Activated naive CD4-positive, alpha-beta T cell treated with anti-CD3 and anti-CD28 coated beads, Interleukin-2, amount 50 U/mL, for 72 hours (primary cell): ENCODE measurements at regions not wholly inside any gene's neighbourhood (a gene's known extent, or its start where the extent isn't known, plus 50 kb on each side); places are given as distances from the start of the nearest gene placed in this dataset.

Experiments used
- ATAC-seq, 2 donors: fragments of 150-1000 bp; cut with Tn5 transposase; 2 replicates each; pipeline ENCODE4 v1.10.0; 2021; ENCODE audit warnings: mild to moderate bottlenecking in 2 of 2, moderate library complexity in 2 of 2
- DNase-seq, 2 donors: peaks; one replicate each; pipeline ENCODE4 v3.0.0; 2021 to 2022; ENCODE audit warnings: low spot score in 2 of 2
- H3K27ac Mint-ChIP-seq, 2 donors: one replicate each; pipeline ENCODE4 v1.8.0; 2022; ENCODE audit warnings: mild to moderate bottlenecking in 2 of 2, mixed read lengths in 2 of 2
- H3K36me3 Mint-ChIP-seq, 2 donors: one replicate each; pipeline ENCODE4 v1.8.0; 2022; ENCODE audit warnings: mixed read lengths in 2 of 2
- H3K9me3 Mint-ChIP-seq, 2 donors: one replicate each; pipeline ENCODE4 v1.8.0; 2022; ENCODE audit warnings: mixed read lengths in 2 of 2

DNA sequence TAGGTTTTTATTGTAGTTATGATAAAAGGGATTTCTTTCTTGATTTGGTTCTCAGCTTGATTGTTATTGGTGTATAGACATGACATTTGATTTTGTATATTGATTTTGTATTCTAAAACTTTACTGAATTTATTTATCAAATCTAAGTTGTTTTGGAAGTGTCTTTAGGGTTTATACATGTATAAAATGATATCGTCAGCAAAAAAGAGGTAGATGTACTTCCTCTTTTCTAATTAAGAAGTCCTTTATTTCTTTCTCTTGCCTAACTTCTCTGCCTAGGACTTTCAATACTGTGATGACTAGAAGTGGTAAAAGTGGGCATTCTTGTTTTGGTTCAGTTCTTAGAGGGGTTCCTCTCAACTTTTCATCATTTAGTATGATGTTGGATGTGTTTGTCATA, 487.3 kb upstream of the KIF2B start:
- ATAC-seq (no peak), DNase-seq (no peak)
- Mint-ChIP-seq H3K27ac (no peak overlapping the region), H3K9me3 (peaks cover 11 to 29% of the 10 kb centered on the region in 2 donors), H3K36me3 (peaks cover 1 to 10% of the 10 kb centered on the region in 2 donors)

DNA sequence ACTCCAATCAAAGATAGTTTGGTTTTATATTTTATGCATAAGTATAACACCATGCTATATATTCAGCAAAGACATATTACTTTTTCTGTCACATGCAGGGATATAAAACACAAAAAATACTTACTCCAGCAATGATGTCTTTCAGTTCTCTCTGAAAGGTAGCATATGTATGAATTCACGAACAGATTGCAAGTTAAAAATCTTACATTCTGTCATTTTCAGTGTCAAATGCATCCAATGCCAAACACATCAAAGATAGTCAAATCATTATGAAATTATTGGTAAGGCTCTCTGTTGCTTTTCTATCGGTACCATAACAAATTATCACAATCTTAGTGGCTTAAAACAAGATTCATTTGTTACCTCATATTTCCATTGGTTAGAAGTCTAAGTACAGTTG, 492.0 kb upstream of the KIF2B start:
- Mint-ChIP-seq H3K27ac (no peak overlapping the region), H3K9me3 (peaks cover 5 to 20% of the 10 kb centered on the region in 2 donors), H3K36me3 (no peaks in the 10 kb centered on the region)
- DNase-seq (no peak), ATAC-seq (no peak)

DNA sequence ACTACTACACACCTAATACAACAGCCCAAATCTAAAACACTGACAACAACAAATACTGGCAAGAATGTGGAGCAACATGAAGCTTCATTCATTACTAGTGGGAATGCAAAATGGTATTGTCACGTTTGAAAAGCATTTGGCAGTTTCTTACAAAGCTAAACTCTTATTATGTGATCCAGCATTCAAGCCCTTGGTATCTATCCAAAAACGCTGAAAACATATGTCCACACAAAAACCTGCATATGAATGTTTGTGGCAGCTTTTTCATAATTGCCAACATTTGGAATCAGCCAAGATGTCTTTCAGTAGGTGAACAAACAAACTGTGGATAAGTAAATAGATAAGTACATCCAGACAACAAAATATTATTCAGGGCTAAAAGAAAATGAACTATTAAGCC, 501.1 kb upstream of the KIF2B start:
- H3K27ac Mint-ChIP-seq = no peak overlapping the region
- H3K36me3 Mint-ChIP-seq = no peaks in the 10 kb centered on the region
- DNase-seq = no peak
- peaks cover 13 to 14% of the 10 kb centered on the region in 2 donors for H3K9me3 Mint-ChIP-seq
- no peak for ATAC-seq

GRCh38 chr17:53319947-53320346, 502.8 kb upstream of the KIF2B start:
- no peak for ATAC-seq
- no peak overlapping the region for H3K27ac Mint-ChIP-seq
- H3K9me3 Mint-ChIP-seq = peaks cover 9 to 18% of the 10 kb centered on the region in 2 donors
- H3K36me3 Mint-ChIP-seq = no peaks in the 10 kb centered on the region
- DNase-seq = no peak

DNA sequence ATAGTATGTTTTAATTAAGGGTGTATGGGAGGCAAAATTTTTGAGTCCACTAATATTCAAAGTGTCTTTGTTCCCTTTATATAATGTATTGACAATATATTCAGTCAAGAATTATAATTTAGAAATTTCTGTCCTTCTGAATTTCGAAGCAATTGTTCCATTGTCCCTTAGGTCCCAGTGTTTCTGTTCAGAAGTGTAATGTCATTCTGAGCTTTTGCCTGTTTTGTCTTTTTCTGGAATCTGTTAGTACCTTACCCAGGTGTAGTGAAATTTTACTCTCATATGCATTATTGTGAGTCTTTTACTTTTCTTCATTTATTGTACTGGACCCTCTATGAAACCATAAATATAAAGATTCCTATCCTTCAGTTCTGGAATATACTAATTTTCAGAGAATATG, 505.7 kb upstream of the KIF2B start:
- Mint-ChIP-seq H3K9me3 (peaks cover 6 to 15% of the 10 kb centered on the region in 2 donors), H3K36me3 (no peaks in the 10 kb centered on the region), H3K27ac (no peak overlapping the region)
- DNase-seq (no peak), ATAC-seq (no peak)

GRCh38 chr17:53316073-53316472, 506.7 kb upstream of the KIF2B start:
- Mint-ChIP-seq H3K36me3 (no peaks in the 10 kb centered on the region), H3K27ac (no peak overlapping the region), H3K9me3 (peaks cover 4 to 14% of the 10 kb centered on the region in 2 donors)
- no peak for ATAC-seq
- DNase-seq = no peak

DNA sequence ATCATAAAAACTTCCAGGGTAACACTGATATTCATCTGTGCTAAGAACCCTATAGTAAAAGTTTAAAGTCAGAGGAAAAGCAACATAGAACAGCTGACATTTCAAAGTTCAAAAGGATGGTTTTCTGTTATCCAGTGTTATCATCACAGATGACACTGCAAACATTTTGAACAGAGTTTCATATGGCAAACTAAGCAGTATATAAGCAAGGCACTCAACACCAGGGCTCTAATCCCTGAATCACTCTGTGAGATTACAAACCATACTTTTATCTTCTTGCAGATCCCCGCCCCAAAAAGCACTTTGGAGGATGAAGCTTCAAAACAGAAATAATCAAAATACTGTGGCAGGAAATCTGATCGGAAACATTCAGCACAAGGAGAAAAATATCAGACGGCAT, 508.2 kb upstream of the KIF2B start:
- DNase-seq (no peak), ATAC-seq (no peak)
- Mint-ChIP-seq H3K27ac (no peak overlapping the region), H3K9me3 (peaks cover 7 to 9% of the 10 kb centered on the region in 2 donors), H3K36me3 (no peaks in the 10 kb centered on the region)

GRCh38 chr17:53313746-53314145, 509.0 kb upstream of the KIF2B start:
- ATAC-seq (no peak), DNase-seq (no peak)
- peaks cover 0 to under 1% of the 10 kb centered on the region in 2 donors for H3K36me3 Mint-ChIP-seq
- peaks cover 13 to 15% of the 10 kb centered on the region in 2 donors for H3K9me3 Mint-ChIP-seq
- no peak overlapping the region for H3K27ac Mint-ChIP-seq

- H3K36me3 Mint-ChIP-seq = no peaks in the 10 kb centered on the region
- H3K9me3 Mint-ChIP-seq = peaks cover 5 to 8% of the 10 kb centered on the region in 2 donors
Measured at GRCh38 chr17:53278466-53278865, 544.3 kb upstream of the KIF2B start.

DNA sequence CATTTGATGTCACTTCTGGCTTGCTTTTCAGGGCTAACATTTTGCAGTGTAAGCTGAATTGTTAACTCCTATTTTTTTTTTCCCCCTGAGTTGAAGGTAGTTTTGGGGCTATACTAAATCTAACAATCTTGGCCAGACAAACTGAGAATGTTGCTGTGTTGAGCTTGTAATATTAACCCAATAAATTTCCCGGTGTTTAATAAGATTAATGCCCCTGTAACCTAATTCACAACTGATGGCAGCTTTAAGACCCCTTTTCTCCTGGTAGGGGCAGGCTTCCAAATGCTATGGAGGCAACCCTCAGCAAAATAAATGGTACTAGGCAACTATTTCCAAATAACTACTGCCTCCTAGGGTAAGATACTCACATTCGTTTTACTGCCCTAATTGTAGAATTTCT, 549.6 kb upstream of the KIF2B start:
- H3K36me3 Mint-ChIP-seq = no peaks in the 10 kb centered on the region
- H3K9me3 Mint-ChIP-seq = peaks cover 0 to 6% of the 10 kb centered on the region in 2 donors
- ATAC-seq = no peak
- H3K27ac Mint-ChIP-seq = no peak overlapping the region
- DNase-seq = no peak

More at GRCh38 chr17:53278466-53278865, 544.3 kb upstream of the KIF2B start:
- DNase-seq (no peak), ATAC-seq (no peak)
- no peak overlapping the region for H3K27ac Mint-ChIP-seq

DNA sequence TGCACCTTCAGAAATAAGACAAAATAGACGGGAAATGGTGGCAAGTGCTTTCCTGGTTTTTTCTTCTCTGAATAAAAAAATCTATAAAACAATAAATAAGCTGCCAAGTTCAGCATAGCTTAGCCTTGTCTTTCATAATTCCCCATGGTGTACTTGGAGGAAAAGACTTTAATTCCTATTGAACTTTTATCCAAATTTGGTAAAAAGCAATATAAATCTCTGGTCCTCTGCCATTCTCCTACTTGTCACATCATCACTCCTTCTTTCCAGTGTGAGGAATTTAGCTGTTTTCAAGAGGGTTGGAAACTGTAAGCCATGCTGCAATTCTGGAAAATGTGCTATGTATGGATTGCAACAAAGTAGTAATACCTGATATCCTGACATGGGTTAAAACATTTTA, 551.8 kb upstream of the KIF2B start:
- H3K9me3 Mint-ChIP-seq = peaks cover 0 to 7% of the 10 kb centered on the region in 2 donors
- DNase-seq = no peak
- ATAC-seq = no peak
- no peak overlapping the region for H3K27ac Mint-ChIP-seq
- H3K36me3 Mint-ChIP-seq = no peaks in the 10 kb centered on the region

GRCh38 chr17:53264730-53265129, 558.0 kb upstream of the KIF2B start:
- H3K36me3 Mint-ChIP-seq = no peaks in the 10 kb centered on the region
- ATAC-seq = no peak
- peaks cover 5 to 9% of the 10 kb centered on the region in 2 donors for H3K9me3 Mint-ChIP-seq
- no peak for DNase-seq
- H3K27ac Mint-ChIP-seq = no peak overlapping the region

DNA sequence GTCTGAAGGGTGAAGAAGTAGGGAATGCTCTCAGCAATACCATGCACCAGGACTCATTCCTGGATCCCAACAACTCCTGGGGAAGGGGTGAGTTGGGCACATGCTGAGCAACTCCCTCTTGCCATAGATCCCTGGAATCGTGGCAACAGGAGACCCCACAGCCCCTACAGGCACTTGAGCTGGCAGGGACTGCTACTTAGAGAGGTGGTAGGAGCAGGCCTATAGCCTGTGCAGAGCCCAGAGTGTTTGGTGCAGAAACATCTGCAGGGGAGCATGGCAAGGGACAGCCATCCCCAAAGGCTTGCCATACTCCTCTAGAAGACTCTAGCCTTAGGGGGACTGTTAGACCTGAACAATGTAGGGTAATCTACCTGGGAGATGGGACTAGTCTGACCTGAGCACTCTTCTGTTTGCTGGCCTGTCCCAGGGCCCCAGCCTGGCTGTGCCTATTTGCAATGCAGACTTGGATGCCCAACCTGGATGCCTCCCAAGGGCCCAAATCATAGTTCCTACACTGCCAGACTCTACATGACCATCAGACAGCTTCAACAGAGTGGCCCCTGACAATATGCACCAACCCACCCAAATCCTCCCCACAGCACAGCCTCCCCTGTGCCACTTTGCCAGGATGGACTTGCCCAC, 568.6 kb upstream of the KIF2B start:
- peaks cover 20 to 22% of the 10 kb centered on the region in 2 donors for H3K9me3 Mint-ChIP-seq
- no peaks in the 10 kb centered on the region for H3K36me3 Mint-ChIP-seq
- H3K27ac Mint-ChIP-seq = no peak overlapping the region
- DNase-seq (no peak), ATAC-seq (no peak)

GRCh38 chr17:53249036-53249435, 573.7 kb upstream of the KIF2B start:
- Mint-ChIP-seq H3K36me3 (no peaks in the 10 kb centered on the region), H3K27ac (no peak overlapping the region), H3K9me3 (peaks cover 0 to 10% of the 10 kb centered on the region in 2 donors)
- no peak for ATAC-seq
- DNase-seq = no peak

GRCh38 chr17:53234138-53234537, 588.6 kb upstream of the KIF2B start:
- H3K36me3 Mint-ChIP-seq = no peaks in the 10 kb centered on the region
- ATAC-seq = no peak
- H3K27ac Mint-ChIP-seq = no peak overlapping the region
- peaks cover 13 to 19% of the 10 kb centered on the region in 2 donors for H3K9me3 Mint-ChIP-seq
- DNase-seq = no peak

DNA sequence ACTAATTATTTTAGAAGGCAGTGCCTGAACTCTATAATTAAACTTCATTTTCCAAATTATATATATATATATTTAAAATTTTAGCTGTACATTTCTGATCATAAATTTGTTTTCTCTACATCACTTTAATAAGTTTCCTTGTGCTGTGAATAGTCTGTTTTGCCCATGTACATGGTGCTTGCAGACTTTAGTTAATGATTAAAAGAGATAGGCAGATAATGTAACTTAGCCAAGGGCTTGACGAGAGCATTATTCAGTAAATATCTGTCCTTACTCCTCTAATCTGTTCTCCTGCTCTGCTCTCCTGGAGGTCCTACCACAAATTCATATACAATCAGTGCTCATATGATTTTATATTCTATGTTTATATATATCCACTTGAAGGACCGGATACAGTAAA, 595.2 kb upstream of the KIF2B start:
- H3K9me3 Mint-ChIP-seq = peaks cover 15 to 17% of the 10 kb centered on the region in 2 donors
- no peaks in the 10 kb centered on the region for H3K36me3 Mint-ChIP-seq
- ATAC-seq = no peak
- DNase-seq = no peak
- no peak overlapping the region for H3K27ac Mint-ChIP-seq

- peaks cover 15 to 20% of the 10 kb centered on the region in 2 donors for H3K9me3 Mint-ChIP-seq
- no peak for DNase-seq
- no peak overlapping the region for H3K27ac Mint-ChIP-seq
- no peak for ATAC-seq
- H3K36me3 Mint-ChIP-seq = no peaks in the 10 kb centered on the region
Measured at GRCh38 chr17:53227111-53227510, 595.6 kb upstream of the KIF2B start.

GRCh38 chr17:53219821-53220220, 602.9 kb upstream of the KIF2B start:
- Mint-ChIP-seq H3K9me3 (peaks cover 10 to 29% of the 10 kb centered on the region in 2 donors), H3K36me3 (no peaks in the 10 kb centered on the region), H3K27ac (no peak overlapping the region)
- ATAC-seq (no peak), DNase-seq (no peak)
